NK-92 treated with Interleukin-12 subunit alpha and Interleukin-12 subunit beta, amount 100 ng/mL, for 24 hours (cell line): ENCODE measurements at regions not wholly inside any gene's neighbourhood (a gene's known extent, or its start where the extent isn't known, plus 50 kb on each side); places are given as distances from the start of the nearest gene placed in this dataset.
"Not testable (repeated sequence)": the region's sequence is repeated elsewhere in the genome, so short reads cannot be mapped to it uniquely, and the experiment has no call there.

Experiments used
- DNase-seq: peaks from one replicate; lab custom pipeline; 2025; lab: John Stamatoyannopoulos, UW

DNA sequence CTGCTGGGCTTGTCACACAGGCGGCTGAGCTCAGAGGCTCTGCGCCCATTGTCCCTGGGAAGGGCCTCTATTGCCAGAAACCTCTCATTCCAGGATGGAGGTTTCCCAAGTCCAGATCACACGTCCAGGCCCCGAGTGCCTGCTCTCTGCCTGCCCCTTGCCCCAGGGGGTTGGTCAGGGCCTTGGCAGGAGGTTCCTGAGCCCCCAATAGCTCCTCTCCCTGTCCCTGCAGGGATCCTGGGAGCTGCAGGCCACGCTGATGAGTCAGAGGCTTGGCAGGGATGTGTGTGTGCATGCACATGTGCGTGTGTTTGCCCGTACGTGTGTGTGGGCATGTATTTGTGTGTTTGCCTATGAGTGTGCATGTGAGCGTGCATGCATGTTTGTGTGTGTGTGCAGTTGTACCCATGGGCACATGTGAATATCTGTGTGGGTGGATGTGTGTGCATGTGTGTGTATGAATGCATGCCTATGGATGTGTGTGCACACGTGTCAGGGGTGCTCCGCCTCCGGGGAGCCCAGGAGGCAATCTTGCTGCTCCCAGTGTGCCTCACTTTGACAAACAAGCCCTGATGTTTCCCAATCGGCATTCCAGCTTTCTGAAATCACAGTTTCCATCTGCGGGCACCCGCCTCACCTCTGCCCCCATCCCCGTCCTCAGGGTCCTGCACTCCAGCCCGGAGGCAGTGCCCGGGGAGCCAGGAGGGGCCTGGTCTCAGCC, 98.4 kb upstream of the GSE1 start:
- no peak for DNase-seq

- no peak for DNase-seq
Observed at GRCh38 chr16:85515319-85515745, 97.8 kb upstream of the GSE1 start.

DNA sequence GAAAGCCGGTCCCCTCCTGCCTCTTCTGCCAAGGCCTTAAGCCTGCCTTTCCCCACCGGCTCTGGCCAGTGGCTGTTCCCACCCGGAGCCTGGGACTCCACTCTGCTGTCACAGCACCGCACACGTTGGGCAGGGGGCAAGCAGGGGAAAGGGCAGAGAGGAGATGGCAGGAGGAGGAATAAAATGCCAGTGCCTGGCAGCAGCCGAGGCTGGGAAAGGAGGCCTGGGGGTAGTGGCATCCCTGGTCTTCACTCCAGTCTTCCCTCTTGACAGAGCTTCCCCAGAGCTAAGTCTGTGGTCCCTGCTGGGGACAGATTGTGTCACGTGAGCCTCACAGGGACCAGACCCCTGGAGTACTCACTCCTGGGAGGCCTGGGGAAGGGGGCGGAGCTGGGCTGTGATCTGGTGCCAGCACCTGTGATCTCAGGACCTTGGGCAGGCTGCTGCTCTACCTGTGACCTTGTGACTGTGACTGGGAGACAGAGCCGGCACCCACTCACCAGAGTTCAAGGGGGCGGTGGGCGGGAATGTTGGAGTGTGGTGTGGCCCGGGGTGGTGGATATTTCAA, 97.2 kb upstream of the GSE1 start:
- no peak for DNase-seq

DNA sequence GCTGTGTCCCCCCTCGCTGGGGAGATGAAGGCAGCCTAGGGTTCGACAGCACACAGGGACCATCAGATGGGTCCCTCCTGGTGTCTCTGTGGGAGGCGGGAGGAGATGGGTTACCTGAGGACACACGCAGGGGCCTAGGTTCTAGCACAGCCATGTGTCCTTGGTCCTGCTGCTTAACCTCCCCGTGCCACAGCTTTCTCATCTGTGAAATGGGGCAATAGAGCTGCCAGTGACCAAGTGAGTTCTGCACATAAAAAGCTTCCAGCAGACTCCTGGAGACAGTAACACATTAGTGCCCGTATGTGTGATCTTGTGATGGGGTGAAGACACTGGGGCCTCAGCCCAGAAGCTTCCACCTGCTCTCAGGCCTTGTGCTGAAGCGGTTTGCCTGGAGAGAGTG, 96.0 kb upstream of the GSE1 start:
- DNase-seq: no peak

DNA sequence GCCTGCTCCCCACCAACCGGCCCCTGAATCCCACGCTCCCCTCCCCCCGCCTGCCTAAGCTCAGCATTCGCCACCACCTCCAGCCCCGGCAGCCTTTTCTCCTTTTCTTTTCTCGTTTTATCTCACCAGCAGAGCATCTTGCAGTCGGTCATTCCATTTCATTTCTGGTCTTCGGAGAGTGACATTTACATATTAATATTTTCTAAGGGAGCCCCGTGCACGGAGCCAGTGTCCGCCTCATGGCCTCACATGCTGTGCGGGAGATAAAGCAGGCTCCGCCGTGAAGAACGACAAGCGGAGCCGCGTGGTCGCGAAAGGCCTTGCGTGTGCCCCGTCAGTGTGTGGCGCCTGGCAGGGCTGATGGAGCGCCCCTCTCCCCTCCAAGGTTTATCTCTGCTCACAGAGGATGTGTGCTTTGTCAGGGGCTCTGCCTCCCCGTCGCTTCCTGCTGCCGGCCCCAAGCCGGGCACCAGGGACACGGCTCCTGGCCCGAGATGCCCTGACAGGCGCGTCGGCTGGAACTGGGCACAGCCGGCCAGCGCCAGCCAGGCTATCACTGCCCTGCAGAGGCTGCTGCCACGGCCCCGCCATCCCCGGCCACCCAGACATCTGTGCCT, 95.5 kb upstream of the GSE1 start:
- DNase-seq: no peak

GRCh38 chr16:85518398-85519049, 94.6 kb upstream of the GSE1 start:
- no peak for DNase-seq

DNA sequence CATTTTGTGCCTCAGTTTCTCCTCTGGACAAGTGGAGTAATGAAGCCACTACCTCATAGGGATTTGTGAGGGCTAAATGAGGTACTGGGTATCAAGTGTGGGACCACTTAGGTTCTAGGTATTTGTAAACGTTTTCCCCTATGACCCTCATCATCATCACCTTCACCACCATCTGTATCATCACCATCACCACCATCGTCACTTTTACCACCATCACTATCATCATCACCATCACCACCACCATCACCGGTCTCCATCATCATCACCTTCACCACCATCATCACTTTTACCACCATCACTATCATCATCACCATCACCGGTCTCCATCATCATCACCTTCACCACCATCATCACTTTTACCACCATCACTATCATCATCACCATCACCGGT, 94.1 kb upstream of the GSE1 start:
- not testable (repeated sequence) for DNase-seq

GRCh38 chr16:85519540-85520231, 93.4 kb upstream of the GSE1 start:
- no peak for DNase-seq

- no peak for DNase-seq
Observed at GRCh38 chr16:85520853-85521521, 92.1 kb upstream of the GSE1 start.

DNA sequence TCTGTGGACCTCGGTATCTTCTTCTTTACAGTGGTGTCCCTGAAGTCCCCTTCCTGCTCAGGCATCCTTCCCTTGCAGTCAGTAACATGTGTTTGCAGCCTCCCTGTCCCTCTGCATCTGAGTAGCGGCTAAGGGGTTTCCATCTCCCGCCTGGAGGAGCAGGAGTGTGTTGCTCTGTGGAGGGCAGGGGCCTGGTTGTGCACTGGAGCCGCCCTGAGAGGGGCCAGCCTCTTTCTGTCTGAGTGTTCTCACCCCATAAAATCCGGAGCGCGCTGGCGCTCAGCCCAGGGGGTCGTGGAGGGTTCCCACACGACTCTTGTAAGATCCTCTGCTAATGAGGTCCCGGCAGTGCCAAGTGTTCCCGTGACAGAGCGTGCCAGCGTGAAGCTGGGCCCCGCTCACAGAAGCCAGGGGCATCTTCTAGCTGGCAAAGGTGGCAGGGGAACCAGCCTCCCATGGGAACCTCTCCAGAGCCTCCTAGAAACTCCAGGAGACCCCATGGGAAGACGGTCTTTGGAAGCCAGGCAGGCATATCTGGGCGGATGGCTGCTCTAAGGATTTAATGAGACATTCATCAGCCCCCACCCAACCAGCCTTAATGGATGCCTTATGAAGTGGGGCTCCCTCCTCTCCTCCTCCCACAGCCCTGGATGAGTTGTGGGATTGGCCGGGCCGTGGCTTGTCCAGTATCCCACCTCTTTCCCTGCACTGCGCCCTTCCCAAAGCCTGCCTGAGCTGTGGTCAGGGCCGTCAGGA, 91.4 kb upstream of the GSE1 start:
- no peak for DNase-seq

GRCh38 chr16:85522308-85522841, 90.7 kb upstream of the GSE1 start:
- no peak for DNase-seq

- DNase-seq: no peak
Observed at GRCh38 chr16:85522842-85523601, 90.1 kb upstream of the GSE1 start.

DNA sequence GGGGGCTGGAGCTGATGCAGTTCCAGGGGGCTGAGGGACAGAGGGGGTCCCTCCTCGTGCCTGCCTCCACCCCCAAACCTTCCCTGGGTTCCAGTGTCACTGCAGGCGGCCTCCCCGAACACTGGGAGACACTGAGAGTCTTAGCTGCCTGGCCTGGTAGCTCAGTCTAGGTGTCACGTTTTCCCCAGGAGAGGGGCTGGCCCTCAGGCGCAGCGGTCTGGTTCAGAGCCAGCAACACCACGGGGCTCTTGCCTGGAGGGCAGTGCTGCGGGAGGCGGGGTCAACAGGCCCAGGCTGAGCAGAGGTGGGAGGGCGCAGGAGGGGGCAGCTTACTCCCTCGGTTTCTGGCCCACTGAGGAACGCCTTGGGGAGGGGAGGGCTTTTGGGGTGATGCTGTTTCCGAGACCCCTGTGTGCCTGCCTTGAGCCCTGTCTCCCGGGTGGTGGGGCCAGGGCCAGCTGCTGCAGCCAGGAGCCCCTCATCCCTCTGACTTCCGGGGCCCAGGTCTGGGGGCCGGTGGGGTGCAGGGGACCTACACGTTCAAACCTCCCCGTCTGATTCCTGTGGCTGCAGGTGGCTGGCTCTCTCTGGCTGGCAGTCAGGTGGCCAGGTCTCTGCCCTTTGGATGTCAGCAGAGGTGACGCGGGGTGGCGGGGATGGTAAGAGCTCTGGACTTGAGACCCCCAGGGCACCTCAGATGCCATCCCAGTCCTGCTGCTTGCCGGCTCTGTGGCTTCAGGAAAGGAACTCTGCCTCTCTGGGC, 89.3 kb upstream of the GSE1 start:
- DNase-seq: no peak

DNA sequence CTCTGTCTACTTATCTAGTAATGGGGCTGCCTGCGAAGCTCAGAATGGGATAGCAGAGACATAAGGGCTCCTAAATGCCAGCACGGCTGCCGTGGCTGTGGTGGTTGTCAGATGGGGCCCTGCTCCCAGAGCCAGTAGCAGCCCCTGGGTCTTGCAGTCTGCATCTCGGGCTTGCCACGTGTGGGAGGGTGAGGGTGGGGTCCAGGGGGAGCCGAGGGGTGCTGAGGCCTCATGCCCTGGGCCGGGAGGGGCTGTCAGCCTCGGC, 88.8 kb upstream of the GSE1 start:
- DNase-seq: no peak

DNA sequence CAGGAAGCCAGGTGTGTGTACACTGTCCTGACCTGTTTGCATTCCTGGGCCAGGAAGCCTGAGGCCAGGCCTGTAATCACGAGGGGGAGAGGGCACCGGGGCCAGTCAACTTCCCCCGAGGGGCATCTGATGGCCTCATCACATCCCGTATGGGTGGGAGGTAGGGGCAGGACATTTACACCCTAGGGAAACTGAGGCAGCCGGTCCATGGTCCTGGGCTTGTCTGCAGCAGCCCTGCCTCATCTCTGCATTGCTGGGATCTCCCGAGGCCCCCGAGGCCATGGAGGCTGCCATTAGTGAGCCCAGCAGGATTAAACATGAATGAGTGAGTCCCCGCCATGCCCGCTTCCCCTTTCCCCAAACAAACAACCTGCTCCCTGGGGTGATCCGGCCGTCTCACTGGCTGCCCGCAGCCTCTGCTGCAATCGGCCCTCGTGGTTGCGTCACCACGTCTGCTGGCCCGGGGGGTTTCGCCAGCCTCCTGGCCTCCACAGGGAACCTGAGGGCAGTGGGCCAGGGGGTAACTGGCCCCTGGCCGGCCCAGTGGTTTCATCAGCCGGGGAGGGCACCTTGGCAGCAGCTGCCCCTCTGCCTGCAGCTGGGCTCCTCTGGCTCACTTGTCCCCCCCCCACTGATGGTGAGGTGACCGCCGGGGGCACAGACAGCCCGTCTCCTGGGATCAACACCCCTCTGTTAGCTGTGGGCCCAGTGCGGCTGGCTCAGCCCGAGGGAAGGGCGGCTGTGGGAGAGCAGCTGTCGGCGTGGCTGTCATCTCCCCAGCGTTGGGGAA, 88.3 kb upstream of the GSE1 start:
- DNase-seq: no peak

DNA sequence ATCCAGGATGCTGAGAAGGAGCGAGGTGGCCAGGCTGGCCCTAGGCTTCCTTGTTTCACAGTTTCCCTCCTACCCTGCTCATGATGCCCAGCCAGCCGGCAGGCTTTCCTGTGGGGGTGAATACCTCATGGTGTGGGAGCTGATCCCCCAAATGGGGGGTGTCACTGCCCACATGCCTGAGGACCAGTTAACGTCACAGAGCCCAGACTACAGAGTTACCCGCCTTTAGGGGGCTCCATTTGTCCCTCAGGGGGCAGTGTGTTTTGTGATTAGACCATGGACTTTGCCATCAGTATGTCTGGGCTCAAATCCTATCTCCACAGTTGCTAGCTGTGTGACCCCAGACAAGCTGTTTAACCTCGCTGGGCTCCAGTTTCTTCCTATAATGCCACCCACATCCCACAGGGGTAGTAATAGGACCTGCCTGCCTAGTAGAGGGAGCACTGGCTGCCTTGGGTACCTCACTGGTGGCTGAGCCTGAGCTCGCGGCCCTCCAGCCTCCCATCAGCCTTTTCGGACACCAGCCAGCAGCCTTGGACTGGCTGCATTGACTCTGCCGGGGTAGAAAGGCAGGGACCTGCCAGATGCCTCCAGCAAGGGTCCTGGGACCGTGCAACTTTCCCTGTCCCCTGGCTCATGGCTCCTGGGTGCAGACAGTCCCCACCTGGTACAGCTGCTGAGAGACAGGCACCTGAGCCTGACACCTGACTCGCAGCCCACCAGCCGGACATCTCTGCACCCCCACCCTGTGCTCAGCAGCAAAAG, 87.5 kb upstream of the GSE1 start:
- no peak for DNase-seq

GRCh38 chr16:85526185-85526974, 86.7 kb upstream of the GSE1 start:
- DNase-seq: no peak
